SK-N-SH treated with all-trans-retinoic acid at 6 μM for 48 hours (cell line): ENCODE measurements at regions not wholly inside any gene's neighbourhood (a gene's known extent, or its start where the extent isn't known, plus 50 kb on each side); places are given as distances from the start of the nearest gene placed in this dataset.

Source experiments
- ARNTL ChIP-seq: fragments of 450-650 bp; formaldehyde crosslinking; IDR thresholded peaks from 2 replicates; pipeline ENCODE4 v1.5.0; 2020; ENCODE audit warnings: low read depth, mild to moderate bottlenecking, moderate library complexity, borderline replicate concordance
- BACH2 ChIP-seq: fragments of 250-450 bp; sonication (Bioruptor Pico); IDR thresholded peaks from 2 replicates; pipeline ENCODE4 v1.9.0; 2021; ENCODE audit warnings: mild to moderate bottlenecking, borderline replicate concordance
- CREB5 ChIP-seq: fragments of 250-450 bp; sonication (Bioruptor Pico); IDR thresholded peaks from 2 replicates; pipeline ENCODE4 v1.5.1; 2020; ENCODE audit warnings: low read depth, mild to moderate bottlenecking, moderate library complexity
- CSRNP3 ChIP-seq: fragments of 250-450 bp; sonication (Bioruptor Pico); IDR thresholded peaks from 2 replicates; pipeline ENCODE4 v1.5.1; 2021; ENCODE audit warnings: mild to moderate bottlenecking, moderate library complexity
- GLIS3 ChIP-seq: fragments of 250-450 bp; sonication (Bioruptor Pico); IDR thresholded peaks from 2 replicates; pipeline ENCODE4 v1.5.0; 2020; ENCODE audit warnings: mild to moderate bottlenecking, moderate library complexity
- RARB ChIP-seq: fragments of 250-450 bp; sonication (Bioruptor Pico); IDR thresholded peaks from 2 replicates; pipeline ENCODE4 v1.8.0; 2021; ENCODE audit warnings: mild to moderate bottlenecking, moderate library complexity
- TOX ChIP-seq: fragments of 250-450 bp; sonication (Bioruptor Pico); IDR thresholded peaks from 2 replicates; pipeline ENCODE4 v1.8.0; 2021; ENCODE audit warnings: mild to moderate bottlenecking, moderate library complexity, borderline replicate concordance
- TSHZ2 ChIP-seq: fragments of 250-450 bp; sonication (Bioruptor Pico); IDR thresholded peaks from 2 replicates; pipeline ENCODE4 v1.5.0; 2020; ENCODE audit warnings: mild to moderate bottlenecking, moderate library complexity
- ZNF565 ChIP-seq: fragments of 450-650 bp; formaldehyde crosslinking; conservative IDR thresholded peaks from 2 replicates; pipeline ENCODE4 v1.5.0; 2020; ENCODE audit warnings: low read depth, mild to moderate bottlenecking, moderate library complexity

GRCh38 chr2:8392098-8392866 lies 289.6 kb upstream of the ID2 start:
- no peak for TF ChIP-seq GLIS3 (CRISPR knock-in tag)
- no peak for TF ChIP-seq RARB (CRISPR knock-in tag)
- no peak for TF ChIP-seq ARNTL (CRISPR knock-in tag)
- TF ChIP-seq TSHZ2 = no peak
- TF ChIP-seq BACH2 (CRISPR knock-in tag) = no peak
- no peak for TF ChIP-seq ZNF565 (CRISPR knock-in tag)
- TF ChIP-seq CSRNP3 (CRISPR knock-in tag) = no peak
- no peak for TF ChIP-seq CREB5 (CRISPR knock-in tag)
- no peak for TF ChIP-seq TOX (CRISPR knock-in tag)
